SK-N-SH (cell line): ENCODE measurements at regions not wholly inside any gene's neighbourhood (a gene's known extent, or its start where the extent isn't known, plus 50 kb on each side); places are given as distances from the start of the nearest gene placed in this dataset.

Source experiments
- CTCF ChIA-PET: fragments of 300-600, 350-600 bp; formaldehyde crosslinking; extraction: SDS; loops from one replicate; lab custom pipeline; 2021; lab: Yijun Ruan, JAX
- POLR2A ChIA-PET: fragments of 350-600 bp; sonication (Branson Sonifier 250); formaldehyde crosslinking; extraction: SDS; loops from one replicate; lab custom pipeline; 2020; ENCODE audit warnings: antibody characterized with exemption, inconsistent platforms; lab: Yijun Ruan, JAX
- DNase-seq: peaks from one replicate; pipeline ENCODE4 v3.0.0; 2012
- H2AFZ ChIP-seq: fragments of 200-600 bp; sonication (generic); 2 replicates; pipeline ENCODE4 v1.8.1; 2016; ENCODE audit warnings: antibody characterized with exemption, mild to moderate bottlenecking, low read depth
- H3F3A ChIP-seq: fragments of 200-600 bp; sonication (generic); replicated peaks from 2 replicates; pipeline ENCODE3; 2016; ENCODE audit warnings: antibody characterized with exemption, mild to moderate bottlenecking; ENCODE audit not compliant: insufficient read depth
- H3K27ac ChIP-seq, 2 experiments: fragments of 200-500 bp in 1 of 2; fragments of 200-600 bp in 1 of 2; sonication (Bioruptor generic) in 1 of 2; sonication (generic), shearing (Covaris generic) in 1 of 2; 2 replicates each; pipeline versions ENCODE4 v1.5.1 to v1.6.1; 2014 to 2016; ENCODE audit warnings: low read depth in 2 of 2, inconsistent platforms in 1 of 2, low read length in 1 of 2, mild to moderate bottlenecking in 1 of 2, mixed read lengths in 1 of 2
- H3K27me3 ChIP-seq: fragments of 200-600 bp; sonication (generic), shearing (Covaris generic); 2 replicates; pipeline ENCODE4 v1.6.1; 2016; ENCODE audit warnings: mixed run types; ENCODE audit not compliant: insufficient read depth
- H3K36me3 ChIP-seq, 2 experiments: fragments of 200-500 bp in 1 of 2; fragments of 200-600 bp in 1 of 2; sonication (Bioruptor generic) in 1 of 2; sonication (generic) in 1 of 2; replicated peaks in 1 of 2; 2 replicates each; pipeline versions ENCODE3 to v1.5.1; 2014 to 2016; ENCODE audit warnings: low read length in 1 of 2, mild to moderate bottlenecking in 1 of 2; ENCODE audit not compliant: insufficient read depth in 2 of 2, control insufficient read depth in 1 of 2
- H3K4me1 ChIP-seq, 2 experiments: fragments of 200-500 bp in 1 of 2; fragments of 200-600 bp in 1 of 2; sonication (Bioruptor generic) in 1 of 2; sonication (generic), shearing (Covaris generic) in 1 of 2; 2 replicates each; pipeline versions ENCODE4 v1.5.1 to v1.6.1; 2014 to 2016; ENCODE audit warnings: low read depth in 1 of 2, low read length in 1 of 2, mixed run types in 1 of 2; ENCODE audit not compliant: insufficient read depth in 2 of 2, control insufficient read depth in 1 of 2
- H3K4me2 ChIP-seq: fragments of 200-600 bp; sonication (generic), shearing (Covaris generic); 2 replicates; pipeline ENCODE4 v1.6.1; 2017; ENCODE audit warnings: mixed run types
- H3K4me3 ChIP-seq, 2 experiments: fragments of 200-500 bp in 1 of 2; fragments of 200-600 bp in 1 of 2; sonication (Bioruptor generic) in 1 of 2; sonication (generic), shearing (Covaris generic) in 1 of 2; 2 replicates each; pipeline versions ENCODE4 v1.5.1 to v1.8.1; 2014 to 2016; ENCODE audit warnings: low read depth in 2 of 2, inconsistent platforms in 1 of 2, low read length in 1 of 2, mild to moderate bottlenecking in 1 of 2, mixed read lengths in 1 of 2, moderate library complexity in 1 of 2
- H3K79me2 ChIP-seq: fragments of 200-600 bp; sonication (generic); 2 replicates; pipeline ENCODE4 v1.8.1; 2017; ENCODE audit warnings: mild to moderate bottlenecking; ENCODE audit not compliant: insufficient read depth
- H3K9ac ChIP-seq: fragments of 200-600 bp; sonication (generic); 2 replicates; pipeline ENCODE4 v1.6.1; 2017; ENCODE audit warnings: mixed run types
- H3K9me2 ChIP-seq: fragments of 200-600 bp; sonication (generic); 2 replicates; pipeline ENCODE4 v1.6.1; 2017; ENCODE audit warnings: mixed run types
- H3K9me3 ChIP-seq: fragments of 200-600 bp; sonication (generic); 2 replicates; pipeline ENCODE4 v1.6.1; 2017; ENCODE audit warnings: mixed run types, mild to moderate bottlenecking, moderate library complexity
- H4K20me1 ChIP-seq: fragments of 200-600 bp; sonication (generic); 2 replicates; pipeline ENCODE4 v1.6.1; 2017; ENCODE audit warnings: mild to moderate bottlenecking, mixed run types; ENCODE audit not compliant: insufficient read depth
- CHD2 ChIP-seq: fragments of 150-350 bp; IDR thresholded peaks from 2 replicates; pipeline ENCODE4 v1.6.1; 2018; ENCODE audit warnings: low read length; ENCODE audit not compliant: partially characterized antibody
- ELF1 ChIP-seq: IDR thresholded peaks from 2 replicates; pipeline ENCODE4 v1.4.0; 2012
- EP300 ChIP-seq, 2 experiments: IDR thresholded peaks; 2 replicates each; pipeline versions ENCODE4 v1.4.0 to v1.6.1; 2012; ENCODE audit warnings: borderline replicate concordance in 1 of 2, low read depth in 1 of 2, low read length in 1 of 2
- FOSL2 ChIP-seq: IDR thresholded peaks from 2 replicates; pipeline ENCODE4 v1.4.0; 2012; ENCODE audit warnings: low read depth, mild to moderate bottlenecking, moderate library complexity, borderline replicate concordance
- FOXM1 ChIP-seq: IDR thresholded peaks from 2 replicates; pipeline ENCODE4 v1.4.0; 2012; ENCODE audit warnings: low read depth, mild to moderate bottlenecking
- GATA2 ChIP-seq: sonication (generic); formaldehyde crosslinking; IDR thresholded peaks from 2 replicates; pipeline ENCODE4 v1.5.0; 2020; ENCODE audit warnings: mild to moderate bottlenecking, missing genetic modification reagents
- IRF3 ChIP-seq: fragments of 150-350 bp; IDR thresholded peaks from 2 replicates; pipeline ENCODE4 v1.6.1; 2016; ENCODE audit warnings: mild to moderate bottlenecking, low read depth, low read length
- JUND ChIP-seq: IDR thresholded peaks from 2 replicates; pipeline ENCODE4 v1.4.0; 2012
- MXI1 ChIP-seq: IDR thresholded peaks from 2 replicates; pipeline ENCODE4 v1.6.1; 2012; ENCODE audit warnings: mild to moderate bottlenecking, low read depth, low read length, improper control_type of control experiment
- NRF1 ChIP-seq: IDR thresholded peaks from 2 replicates; pipeline ENCODE4 v1.6.1; 2012; ENCODE audit warnings: low read depth, mild to moderate bottlenecking, low read length
- RCOR1 ChIP-seq: fragments of 150-350 bp; IDR thresholded peaks from 2 replicates; pipeline ENCODE4 v1.6.1; 2017; ENCODE audit warnings: antibody characterized with exemption, low read length
- RFX5 ChIP-seq: IDR thresholded peaks from 2 replicates; pipeline ENCODE4 v1.6.1; 2012; ENCODE audit warnings: mild to moderate bottlenecking, improper control_type of control experiment, low read length
- SMC3 ChIP-seq: IDR thresholded peaks from 2 replicates; pipeline ENCODE4 v1.6.1; 2012; ENCODE audit warnings: low read depth, low read length, improper control_type of control experiment
- TAF1 ChIP-seq: IDR thresholded peaks from 2 replicates; pipeline ENCODE4 v1.6.1; 2012; ENCODE audit warnings: low read depth, mild to moderate bottlenecking, low read length, moderate library complexity, borderline replicate concordance
- TCF12 ChIP-seq: IDR thresholded peaks from 2 replicates; pipeline ENCODE4 v1.4.0; 2012
- WGBS: methylation state at CpG from one replicate; pipeline ENCODE4 v1.1.6; 2017; ENCODE audit warnings: low lambda C conversion rate; 5-methylcytosine and 5-hydroxymethylcytosine counted together
- TF ChIP-seq, protein P1 (sequence below): IDR thresholded peaks from 2 replicates; pipeline ENCODE4 v1.4.0; 2012; ENCODE audit warnings: low read depth, borderline replicate concordance

DNA sequence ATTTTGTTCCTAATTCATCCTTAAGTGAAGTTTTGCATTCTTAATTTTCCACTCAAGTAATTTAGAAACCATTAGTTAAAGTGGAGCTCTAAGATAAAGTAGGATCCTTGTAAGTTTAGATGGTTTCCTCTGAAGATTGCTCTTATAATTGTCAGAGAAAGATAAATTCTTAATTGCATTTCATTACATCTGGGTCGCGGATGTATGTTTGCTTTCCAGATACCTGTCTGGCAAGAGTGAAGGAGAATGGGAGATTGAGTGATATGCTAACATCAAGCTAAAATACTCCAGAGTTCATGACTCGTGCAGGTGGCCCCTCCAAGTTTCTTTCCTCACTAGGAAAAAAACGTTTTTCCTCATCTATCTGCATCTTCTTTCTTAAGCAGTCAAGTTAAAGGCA lies 361.8 kb downstream of the DOK5 start:
- H4K20me1 ChIP-seq: no peaks in the 10 kb centered on the region
- no peak for DNase-seq
- ChIA-PET POLR2A (no interaction called here), CTCF (interaction anchor here (0.8 to 1.7 kb wide), 3 partner anchors 9 to 168 kb away, joined by 3 to 5 read pairs (median 3); no protein-coding TSS in a partner anchor)
- H3K36me3 ChIP-seq: no peaks in the 10 kb centered on the region
- H3K9me3 ChIP-seq: no peaks in the 10 kb centered on the region
- peaks cover 0 to 2% of the 10 kb centered on the region in 2 experiments; a peak in 2 of 4 replicates for H3K4me1 ChIP-seq
- peak in 1 of 2 experiments; percentile 71; a peak in 1 of 4 replicates for TF ChIP-seq EP300 (IDR thresholded peaks at IDR 0.05; ENCODE audit: borderline replicate concordance in 1 of 2, low read depth in 1 of 2, low read length in 1 of 2)
- TF ChIP-seq RFX5: no peak
- H3K4me2 ChIP-seq: no peak overlapping the region
- H2AFZ ChIP-seq: no peak overlapping the region
- no peak overlapping the region for H3K4me3 ChIP-seq
- H3F3A ChIP-seq: no peaks in the 10 kb centered on the region
- no peaks in the 10 kb centered on the region for H3K27me3 ChIP-seq
- 12% methylated on average over 4 of the region's 4 CpGs for WGBS
- no peak overlapping the region for H3K9ac ChIP-seq
- H3K9me2 ChIP-seq: no peaks in the 10 kb centered on the region
- H3K79me2 ChIP-seq: no peaks in the 10 kb centered on the region
- peak overlapping the region in 1 of 2 experiments; percentile 51; a peak in 2 of 4 replicates for H3K27ac ChIP-seq

GRCh38 chr20:54822386-54822785 lies 347.0 kb downstream of the DOK5 start:
- whole genome bisulfite sequencing: 10% methylated on average over 2 of the region's 2 CpGs
- no peaks in the 10 kb centered on the region for H3K27me3 ChIP-seq
- ChIA-PET POLR2A (no interaction called here), CTCF (no interaction called here)
- H3K4me1 ChIP-seq: no peaks in the 10 kb centered on the region
- H3K4me3 ChIP-seq: no peak overlapping the region
- H3K36me3 ChIP-seq: no peaks in the 10 kb centered on the region
- H3K9me3 ChIP-seq: no peaks in the 10 kb centered on the region
- TF ChIP-seq JUND (no peak), RFX5 (no peak), TAF1 (no peak), FOXM1 (no peak), MXI1 (no peak), IRF3 (no peak), RCOR1 (no peak), TCF12 (no peak), GATA2 (no peak), CHD2 (no peak), NRF1 (no peak), ELF1 (no peak), SMC3 (no peak), FOSL2 (no peak), EP300 (IDR thresholded peaks at IDR 0.05; ENCODE audit: borderline replicate concordance in 1 of 2, low read depth in 1 of 2, low read length in 1 of 2) (no peak)
- TF ChIP-seq, protein P1, sequence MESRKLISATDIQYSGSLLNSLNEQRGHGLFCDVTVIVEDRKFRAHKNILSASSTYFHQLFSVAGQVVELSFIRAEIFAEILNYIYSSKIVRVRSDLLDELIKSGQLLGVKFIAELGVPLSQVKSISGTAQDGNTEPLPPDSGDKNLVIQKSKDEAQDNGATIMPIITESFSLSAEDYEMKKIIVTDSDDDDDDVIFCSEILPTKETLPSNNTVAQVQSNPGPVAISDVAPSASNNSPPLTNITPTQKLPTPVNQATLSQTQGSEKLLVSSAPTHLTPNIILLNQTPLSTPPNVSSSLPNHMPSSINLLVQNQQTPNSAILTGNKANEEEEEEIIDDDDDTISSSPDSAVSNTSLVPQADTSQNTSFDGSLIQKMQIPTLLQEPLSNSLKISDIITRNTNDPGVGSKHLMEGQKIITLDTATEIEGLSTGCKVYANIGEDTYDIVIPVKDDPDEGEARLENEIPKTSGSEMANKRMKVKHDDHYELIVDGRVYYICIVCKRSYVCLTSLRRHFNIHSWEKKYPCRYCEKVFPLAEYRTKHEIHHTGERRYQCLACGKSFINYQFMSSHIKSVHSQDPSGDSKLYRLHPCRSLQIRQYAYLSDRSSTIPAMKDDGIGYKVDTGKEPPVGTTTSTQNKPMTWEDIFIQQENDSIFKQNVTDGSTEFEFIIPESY: no peak
- no peaks in the 10 kb centered on the region for H3K79me2 ChIP-seq
- H3K4me2 ChIP-seq: no peak overlapping the region
- H3K9ac ChIP-seq: no peak overlapping the region
- H4K20me1 ChIP-seq: no peaks in the 10 kb centered on the region
- no peaks in the 10 kb centered on the region for H3F3A ChIP-seq
- no peak overlapping the region for H3K27ac ChIP-seq
- no peak overlapping the region for H2AFZ ChIP-seq
- H3K9me2 ChIP-seq: no peaks in the 10 kb centered on the region
- no peak for DNase-seq
